ENCODE measurements at regions not wholly inside any gene's neighbourhood (a gene's known extent, or its start where the extent isn't known, plus 50 kb on each side); places are given as distances from the start of the nearest gene placed in this dataset.

DNA sequence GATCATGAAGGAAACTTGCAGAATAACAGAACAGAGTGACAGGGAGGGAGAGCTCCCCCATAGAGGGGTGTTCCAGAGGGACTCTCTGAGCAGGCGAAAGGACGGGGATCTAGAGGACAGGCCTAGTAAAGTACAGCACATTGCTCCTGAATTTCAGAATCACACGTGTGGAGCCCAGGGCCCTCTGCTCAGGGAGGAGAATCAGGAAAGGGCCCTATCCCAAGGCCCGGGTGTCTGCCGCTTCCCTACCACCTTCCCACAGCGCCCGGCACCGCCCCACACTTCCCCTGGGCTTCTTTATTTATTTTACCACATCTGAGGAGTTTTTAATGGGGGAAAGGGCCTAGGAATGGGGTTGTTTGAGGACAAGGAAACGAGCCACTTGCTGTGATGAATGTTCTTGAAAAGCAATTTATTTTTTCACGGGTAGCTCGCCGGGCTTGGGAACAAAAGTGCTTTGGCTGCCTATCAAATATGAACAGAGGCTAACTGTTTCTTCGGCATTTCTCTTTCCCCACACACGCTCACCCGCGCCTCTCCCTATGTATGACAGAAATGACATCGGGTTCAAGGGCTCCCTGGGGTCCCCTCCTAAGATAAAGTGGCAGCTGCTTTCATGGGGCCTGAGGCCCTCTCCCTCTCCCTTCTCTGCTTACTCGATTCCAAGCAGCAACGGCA, 79.3 kb upstream of the GLI2 start:
- DNase-seq (ENCODE audit: low spot score), result no peak

DNA sequence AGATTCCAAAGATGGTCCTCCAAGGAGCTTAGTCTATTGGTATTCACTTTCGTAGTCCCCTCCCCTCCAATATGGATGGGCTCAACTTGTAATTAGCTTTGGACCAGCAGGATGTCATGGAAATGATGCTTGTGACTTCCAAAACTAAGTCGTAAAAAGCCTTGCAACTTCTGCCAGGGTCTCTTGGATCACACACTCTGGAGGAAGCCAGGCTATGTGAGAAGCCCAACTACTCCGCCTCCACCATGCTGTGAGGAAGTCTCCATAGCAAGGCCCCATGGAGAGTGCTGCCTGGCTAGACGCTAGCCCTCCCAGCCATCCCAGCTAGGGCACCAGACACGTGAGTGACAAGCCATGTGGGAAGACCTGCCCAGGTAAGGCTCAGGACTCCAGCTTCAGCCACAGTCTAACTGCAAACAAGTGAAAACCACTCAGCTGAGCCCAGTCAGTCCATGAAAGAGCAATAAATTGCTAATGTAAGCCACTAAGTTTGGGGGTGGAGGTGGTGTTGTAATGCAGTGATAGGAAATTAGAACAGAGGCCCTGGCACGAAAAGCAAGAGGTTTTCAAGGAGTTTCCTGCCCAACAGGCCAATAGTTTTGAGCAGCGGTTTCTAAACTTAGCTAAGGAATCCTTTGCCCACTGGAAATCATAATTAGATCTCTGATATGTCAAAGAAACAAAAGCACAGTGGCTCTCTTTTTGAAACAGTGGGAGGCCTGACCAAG, 77.5 kb upstream of the GLI2 start:
- DNase-seq (ENCODE audit: low spot score), result no peak

DNA sequence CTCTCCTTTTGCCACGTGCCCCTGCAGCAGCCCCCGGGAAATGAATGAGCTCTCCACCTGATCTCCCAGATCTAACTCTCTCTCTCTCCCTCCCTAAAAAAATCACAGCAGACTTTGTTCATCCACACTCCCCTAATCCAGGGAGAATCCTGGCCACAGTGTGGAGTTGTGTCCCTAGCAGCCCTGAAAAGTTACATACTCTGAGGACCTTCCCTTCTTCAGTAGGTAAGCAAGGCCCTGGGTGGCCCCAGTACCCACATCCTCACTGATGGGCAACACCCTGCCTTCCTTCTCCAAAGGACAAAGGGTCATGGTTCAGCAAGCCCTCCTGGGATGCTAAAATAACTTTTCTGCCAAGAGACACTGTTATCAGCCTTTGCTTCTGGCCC, 76.9 kb upstream of the GLI2 start:
- DNase-seq (ENCODE audit: low spot score), result no peak

GRCh38 chr2:120659275-120659977, 76.2 kb upstream of the GLI2 start:
- no peak for DNase-seq (ENCODE audit: low spot score)

DNA sequence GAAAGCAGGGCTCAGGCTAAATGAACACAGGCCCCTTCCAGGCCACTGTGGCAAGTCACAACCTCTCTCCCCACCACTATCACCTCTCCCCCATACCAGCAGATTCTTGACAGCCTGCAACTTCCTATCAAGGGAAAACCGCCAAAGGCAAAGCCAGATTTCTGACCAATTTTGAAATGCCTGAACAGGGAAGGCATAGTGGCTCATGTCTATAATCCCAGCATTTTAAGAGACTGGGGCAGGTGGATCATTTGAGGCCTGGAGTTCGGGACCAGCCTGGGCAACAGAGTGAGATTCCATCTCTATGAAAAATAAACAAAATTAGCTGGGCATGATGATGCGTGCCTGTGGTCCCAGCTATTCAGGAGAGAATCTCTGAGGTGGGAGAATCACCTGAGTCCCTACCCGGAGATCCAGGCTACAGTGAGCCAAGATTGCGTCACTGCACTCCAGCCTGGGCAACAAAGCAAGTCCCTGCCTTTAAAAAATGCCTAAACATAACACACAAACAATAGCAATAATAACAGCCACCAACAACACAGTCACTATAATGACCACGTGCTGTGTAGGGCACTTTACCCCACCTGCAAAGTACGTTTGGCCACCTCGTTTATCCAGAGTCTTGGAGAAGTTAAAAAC, 75.5 kb upstream of the GLI2 start:
- no peak for DNase-seq (ENCODE audit: low spot score)

DNA sequence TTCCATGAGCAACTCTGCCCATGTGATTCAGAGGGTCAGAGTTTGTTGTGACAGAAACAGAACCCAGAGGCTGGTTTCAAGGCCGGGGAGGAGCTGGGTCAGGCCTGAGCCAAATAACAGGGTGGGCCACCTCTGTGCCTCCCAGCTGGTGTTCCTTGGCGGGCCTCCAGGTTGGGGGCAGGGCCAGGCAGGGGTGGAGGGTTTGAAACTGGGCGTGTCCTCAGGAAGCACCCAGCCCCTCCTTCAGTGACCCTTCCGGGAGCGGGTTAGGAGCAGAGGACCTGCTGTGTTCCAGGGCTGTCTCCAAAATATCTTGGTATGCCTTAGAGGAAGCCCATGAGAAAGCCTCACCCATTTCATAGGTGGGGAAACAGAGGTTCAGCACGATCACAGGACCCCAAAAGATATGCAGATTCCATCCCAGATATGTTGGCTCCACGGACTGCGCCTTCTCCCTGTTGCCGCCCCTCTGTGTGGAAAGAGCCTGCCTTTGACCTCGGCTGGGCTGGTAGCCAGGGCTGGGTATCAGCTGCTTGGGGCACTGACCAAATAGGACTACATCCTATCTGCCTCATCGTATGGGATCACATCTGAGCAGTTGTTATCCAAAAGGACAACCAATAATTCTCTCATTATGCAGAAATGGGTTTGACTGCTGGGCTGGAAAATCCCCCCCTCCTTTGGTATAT, 74.8 kb upstream of the GLI2 start:
- no peak for DNase-seq (ENCODE audit: low spot score)

- no peak for DNase-seq (ENCODE audit: low spot score)
These were observed 74.1 kb upstream of the GLI2 start for GRCh38 chr2:120661551-120661950.

DNA sequence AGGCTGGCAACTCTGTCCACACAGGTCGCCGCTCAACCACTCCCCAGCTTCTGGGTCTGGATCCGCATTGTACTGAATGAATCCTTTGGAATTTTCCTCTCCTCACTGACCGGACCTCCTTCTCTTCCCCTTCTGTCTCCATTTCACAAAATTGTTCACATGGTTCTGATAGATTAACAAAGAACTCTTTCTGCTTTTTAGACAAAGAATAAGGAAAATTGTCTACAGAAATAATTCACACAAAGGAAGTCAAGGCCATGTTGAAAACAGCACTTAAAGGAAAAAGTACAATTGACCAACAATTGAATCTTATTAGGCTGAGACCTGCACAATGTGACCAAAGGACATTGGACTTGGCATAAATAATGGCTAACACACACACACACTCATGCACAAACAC, 73.6 kb upstream of the GLI2 start:
- no peak for DNase-seq (ENCODE audit: low spot score)

DNA sequence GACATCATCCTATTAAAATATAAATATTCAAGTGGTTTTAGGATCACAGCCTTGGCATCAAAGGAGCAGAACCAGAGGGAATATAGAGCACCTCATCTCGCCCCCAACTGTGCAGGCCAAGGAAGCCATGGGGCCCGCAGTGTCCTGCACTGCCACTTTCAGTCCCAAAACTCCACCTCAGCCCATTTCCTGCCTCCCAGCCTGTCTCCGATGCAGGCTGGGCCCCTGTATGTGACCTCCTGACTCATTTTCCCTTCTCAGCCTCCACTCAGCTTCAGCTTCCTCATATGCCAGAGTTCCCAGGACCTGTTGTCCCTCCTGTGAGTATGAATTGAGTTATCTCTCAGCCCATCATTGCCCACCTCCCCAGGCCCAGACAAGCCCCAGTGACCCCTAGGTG, 72.9 kb upstream of the GLI2 start:
- DNase-seq (ENCODE audit: low spot score), result no peak

DNA sequence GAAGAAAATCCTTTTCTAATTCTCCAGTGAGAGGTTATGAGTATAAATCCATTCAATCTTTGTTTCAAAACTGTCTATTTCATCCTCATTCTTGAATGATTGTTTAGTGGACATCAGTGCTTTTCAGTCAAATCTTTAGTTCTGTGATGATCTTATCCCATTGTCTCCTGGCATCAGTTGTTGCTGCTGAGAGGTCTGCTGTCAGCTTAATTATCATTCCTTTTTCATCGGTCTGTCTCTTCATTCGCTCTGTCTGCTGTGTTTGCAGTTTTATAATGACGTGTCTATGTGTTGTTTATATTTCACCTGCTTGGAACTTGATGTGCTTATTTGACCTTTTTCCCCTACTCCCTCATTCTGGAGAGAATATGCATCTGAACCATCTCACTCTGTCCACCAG, 69.2 kb upstream of the GLI2 start:
- no peak for DNase-seq (ENCODE audit: low spot score)

GRCh38 chr2:120667981-120668380, 67.7 kb upstream of the GLI2 start:
- no peak for DNase-seq (ENCODE audit: low spot score)

- peak; percentile 53 for DNase-seq (ENCODE audit: low spot score)
These were observed 66.3 kb upstream of the GLI2 start for GRCh38 chr2:120669121-120669952.

- DNase-seq (ENCODE audit: low spot score), result no peak
These were observed 65.7 kb upstream of the GLI2 start for GRCh38 chr2:120669971-120670370.

- no peak for DNase-seq (ENCODE audit: low spot score)
These were observed 65.3 kb upstream of the GLI2 start for GRCh38 chr2:120670371-120670770.

DNA sequence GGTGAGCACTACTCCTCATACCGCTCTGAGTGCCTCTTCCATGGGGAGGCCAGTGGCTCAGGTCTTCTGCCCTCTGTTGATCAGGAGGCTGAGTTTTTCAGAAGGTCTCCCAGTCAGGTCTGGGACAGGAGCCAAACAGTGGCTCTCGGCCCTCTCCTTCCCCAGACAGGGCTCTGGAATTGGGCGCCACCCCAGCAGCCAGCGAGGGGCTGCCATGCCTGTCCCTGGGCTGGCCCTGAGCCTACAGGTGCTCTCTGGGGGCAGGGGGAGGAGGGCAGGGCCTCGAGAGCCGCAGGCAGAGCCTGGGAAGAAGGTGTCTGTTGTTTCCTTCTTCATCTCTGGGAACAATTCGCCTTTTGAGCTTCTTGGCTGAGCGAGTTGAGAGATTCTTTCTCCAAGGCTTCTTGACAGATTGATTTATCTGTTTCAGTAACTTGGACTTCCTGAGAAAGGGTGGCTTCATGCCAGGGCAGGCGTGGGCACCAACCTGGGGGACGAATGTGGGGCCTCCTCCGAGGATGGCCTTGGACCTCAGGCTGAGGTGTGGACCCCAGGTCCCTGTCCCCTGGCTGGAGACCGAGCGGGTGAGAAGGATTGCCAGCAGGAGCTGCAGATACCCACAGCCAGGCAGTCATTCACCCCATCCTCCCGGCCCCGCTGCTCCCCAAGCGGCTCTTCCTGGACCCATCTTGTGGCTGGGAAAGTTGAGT, 64.7 kb upstream of the GLI2 start:
- no peak for DNase-seq (ENCODE audit: low spot score)

DNA sequence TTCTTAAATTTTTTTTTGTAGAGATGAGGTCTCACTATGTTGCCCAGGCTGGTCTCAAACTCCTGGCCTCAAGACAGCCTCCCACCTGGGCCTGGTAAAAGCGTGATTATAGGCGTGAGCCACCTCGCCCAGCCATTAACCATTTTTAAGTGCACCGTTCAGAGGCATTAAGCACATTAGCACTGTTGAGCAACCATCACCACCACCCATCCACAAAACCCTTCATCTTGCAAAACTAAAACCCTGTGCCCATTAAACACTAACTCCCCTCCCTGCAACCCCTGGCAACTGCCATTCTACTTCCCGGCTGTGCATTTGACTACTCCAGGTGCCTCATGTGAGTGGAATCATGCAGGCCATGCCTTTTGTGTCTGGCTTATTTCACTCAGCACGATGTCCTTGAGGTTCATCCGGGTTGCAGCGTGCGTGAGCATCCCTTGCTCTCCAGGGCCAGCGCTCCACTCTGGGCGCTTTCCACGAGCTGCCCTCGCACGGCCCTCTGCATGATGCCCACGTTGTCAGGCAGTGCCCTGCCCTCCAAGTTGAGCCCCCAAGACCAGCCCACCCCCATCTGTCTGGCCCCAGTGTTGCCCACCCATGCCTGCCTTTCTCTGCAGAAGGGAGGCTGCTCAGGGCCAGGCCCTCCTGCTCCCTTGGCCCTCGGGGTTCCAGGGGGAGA, 63.0 kb upstream of the GLI2 start:
- no peak for DNase-seq (ENCODE audit: low spot score)

GRCh38 chr2:120673205-120673550, 62.5 kb upstream of the GLI2 start:
- DNase-seq (ENCODE audit: low spot score), result no peak

DNA sequence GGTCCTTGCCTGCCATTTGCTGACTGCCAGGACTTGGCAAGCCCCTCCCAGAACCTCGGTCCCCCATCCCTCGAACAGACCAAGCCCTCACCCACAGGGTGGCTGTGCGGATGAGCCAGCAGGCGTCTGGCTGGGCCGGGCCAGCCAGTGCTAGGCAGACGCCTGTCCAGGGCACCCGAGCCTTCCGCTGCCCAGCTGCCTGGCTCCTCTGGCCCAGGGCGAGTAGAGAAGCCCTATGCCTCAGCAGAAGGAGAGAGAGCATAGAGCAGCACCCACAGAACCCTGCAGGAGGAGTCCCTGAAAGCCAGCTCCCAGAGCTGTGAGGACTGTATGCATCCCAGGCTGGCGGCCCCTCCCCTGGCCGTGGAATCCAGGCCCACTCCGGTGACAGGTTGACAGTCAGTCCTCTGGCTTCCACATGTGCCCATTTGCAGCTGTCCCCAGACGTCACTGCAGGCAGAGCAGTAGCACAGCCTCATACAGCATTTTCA, 62.1 kb upstream of the GLI2 start:
- no peak for DNase-seq (ENCODE audit: low spot score)

GRCh38 chr2:120674246-120675170, 61.2 kb upstream of the GLI2 start:
- no peak for DNase-seq (ENCODE audit: low spot score)

Measured in LoVo (cell line).